ENCODE measurements at regions not wholly inside any gene's neighbourhood (a gene's known extent, or its start where the extent isn't known, plus 50 kb on each side); places are given as distances from the start of the nearest gene placed in this dataset.
"Not testable (repeated sequence)": the region's sequence is repeated elsewhere in the genome, so short reads cannot be mapped to it uniquely, and the experiment has no call there.

- intact Hi-C loops (cut with DNase I, micrococcal nuclease) = no loop called here
- DNase-seq (no peak), ATAC-seq (no peak)
These were observed 101.3 kb downstream of the AKAP11 start for GRCh38 chr13:42373048-42373812.

GRCh38 chr13:42375663-42376062 is 103.7 kb downstream of the AKAP11 start:
- no peak for ATAC-seq
- intact Hi-C loops (cut with DNase I, micrococcal nuclease) = no loop called here
- no peak for DNase-seq

- no peak for DNase-seq
- ATAC-seq = peak; percentile 24
- intact Hi-C loops (cut with DNase I, micrococcal nuclease) = no loop called here
These were observed 105.9 kb downstream of the AKAP11 start for GRCh38 chr13:42377640-42378382.

- intact Hi-C loops (cut with DNase I, micrococcal nuclease) = no loop called here
- no peak for DNase-seq
- no peak for ATAC-seq
These were observed 106.4 kb downstream of the AKAP11 start for GRCh38 chr13:42378383-42378780.

GRCh38 chr13:42379241-42379640 is 107.3 kb downstream of the AKAP11 start:
- no peak for ATAC-seq
- intact Hi-C loops (cut with DNase I, micrococcal nuclease) = no loop called here
- no peak for DNase-seq

- intact Hi-C loops (cut with DNase I, micrococcal nuclease) = no loop called here
- ATAC-seq = no peak
- DNase-seq = no peak
These were observed 108.6 kb downstream of the AKAP11 start for GRCh38 chr13:42380420-42381164.

GRCh38 chr13:42381165-42381425 is 109.1 kb downstream of the AKAP11 start:
- intact Hi-C loops (cut with DNase I, micrococcal nuclease) = no loop called here
- DNase-seq = no peak
- no peak for ATAC-seq

GRCh38 chr13:42381426-42381825 is 109.5 kb downstream of the AKAP11 start:
- DNase-seq; ATAC-seq; intact Hi-C loops (cut with DNase I, micrococcal nuclease): not testable (repeated sequence)

GRCh38 chr13:42383025-42383424 is 111.1 kb downstream of the AKAP11 start:
- intact Hi-C loops (cut with DNase I, micrococcal nuclease) = no loop called here
- ATAC-seq (no peak), DNase-seq (no peak)

- DNase-seq (no peak), ATAC-seq (peak; percentile 40)
- intact Hi-C loops (cut with DNase I, micrococcal nuclease) = no loop called here
These were observed 112.3 kb downstream of the AKAP11 start for GRCh38 chr13:42384265-42384664.

- intact Hi-C loops (cut with DNase I, micrococcal nuclease) = no loop called here
- DNase-seq (no peak), ATAC-seq (no peak)
These were observed 116.4 kb downstream of the AKAP11 start for GRCh38 chr13:42388326-42388725.

GRCh38 chr13:42389041-42389440 is 117.1 kb downstream of the AKAP11 start:
- intact Hi-C loops (cut with DNase I, micrococcal nuclease) = no loop called here
- DNase-seq = no peak
- ATAC-seq = no peak

- intact Hi-C loops (cut with DNase I, micrococcal nuclease) = no loop called here
- DNase-seq = no peak
- ATAC-seq = no peak
These were observed 120.2 kb downstream of the AKAP11 start for GRCh38 chr13:42392180-42392579.

GRCh38 chr13:42392716-42393572 is 121.0 kb downstream of the AKAP11 start:
- DNase-seq (no peak), ATAC-seq (peak; percentile 86)
- intact Hi-C loops (cut with DNase I, micrococcal nuclease) = no loop called here

- no peak for DNase-seq
- intact Hi-C loops (cut with DNase I, micrococcal nuclease) = no loop called here
These were observed 121.8 kb downstream of the AKAP11 start for GRCh38 chr13:42393573-42394360.

GRCh38 chr13:42394361-42394708 is 122.4 kb downstream of the AKAP11 start:
- ATAC-seq = no peak
- DNase-seq = no peak
- intact Hi-C loops (cut with DNase I, micrococcal nuclease) = no loop called here

More at GRCh38 chr13:42393573-42394360, 121.8 kb downstream of the AKAP11 start:
- ATAC-seq = no peak

- no peak for ATAC-seq
- DNase-seq = no peak
- intact Hi-C loops (cut with DNase I, micrococcal nuclease) = no loop called here
These were observed 122.7 kb downstream of the AKAP11 start for GRCh38 chr13:42394711-42395085.

- DNase-seq = no peak
- intact Hi-C loops (cut with DNase I, micrococcal nuclease) = no loop called here
These were observed 123.3 kb downstream of the AKAP11 start for GRCh38 chr13:42395086-42395821.

More at GRCh38 chr13:42395086-42395821, 123.3 kb downstream of the AKAP11 start:
- no peak for ATAC-seq

Measured in left colon (tissue), 2 donors.